Fibroblast of lung (primary cell): ENCODE measurements at regions not wholly inside any gene's neighbourhood (a gene's known extent, or its start where the extent isn't known, plus 50 kb on each side); places are given as distances from the start of the nearest gene placed in this dataset.

Experiments used
- DNase-seq, 2 donors: peaks; one replicate each; pipeline versions ENCODE4 v3.0.0 to v3.0.0-alpha.2; 2010; ENCODE audit warnings: low read depth in 2 of 2
- H2AFZ ChIP-seq: 2 replicates; pipeline ENCODE4 v1.5.1; 2012; ENCODE audit warnings: low read length, control low read depth, inconsistent platforms
- H3K27ac ChIP-seq: 2 replicates; pipeline ENCODE4 v1.5.1; 2011; ENCODE audit warnings: low read length, control low read depth; ENCODE audit not compliant: insufficient read depth
- H3K27me3 ChIP-seq: 2 replicates; pipeline ENCODE4 v1.5.1; 2011; ENCODE audit warnings: mild to moderate bottlenecking, low read length; ENCODE audit not compliant: control insufficient read depth, insufficient read depth
- H3K36me3 ChIP-seq: 2 replicates; pipeline ENCODE4 v1.5.1; 2011; ENCODE audit warnings: low read length; ENCODE audit not compliant: control insufficient read depth, insufficient read depth
- H3K4me1 ChIP-seq: 2 replicates; pipeline ENCODE4 v1.5.1; 2011; ENCODE audit warnings: low read length; ENCODE audit not compliant: control insufficient read depth, insufficient read depth; ENCODE audit errors: extremely low read depth
- H3K4me2 ChIP-seq: 2 replicates; pipeline ENCODE4 v1.5.1; 2011; ENCODE audit warnings: low read length, control low read depth; ENCODE audit not compliant: insufficient read depth; ENCODE audit errors: extremely low read depth
- H3K4me3 ChIP-seq, 4 experiments: fragments of 200-600 bp in 1 of 4; sonication (generic) in 1 of 4; replicated peaks in 1 of 4; 2 replicates each; pipeline ENCODE4 v1.5.1; 2011 to 2016; ENCODE audit warnings: low read length in 4 of 4, low read depth in 3 of 4, mild to moderate bottlenecking in 3 of 4, control low read depth in 2 of 4, inconsistent platforms in 1 of 4, mixed read lengths in 1 of 4; ENCODE audit not compliant: insufficient read depth in 1 of 4; ENCODE audit errors: control extremely low read depth in 1 of 4
- H3K79me2 ChIP-seq: 2 replicates; pipeline ENCODE4 v1.5.1; 2012; ENCODE audit warnings: mild to moderate bottlenecking, low read length, inconsistent platforms; ENCODE audit not compliant: control insufficient read depth, insufficient read depth
- H3K9ac ChIP-seq: 2 replicates; pipeline ENCODE4 v1.5.1; 2011; ENCODE audit warnings: mild to moderate bottlenecking, low read length, control low read depth; ENCODE audit not compliant: insufficient read depth
- H3K9me3 ChIP-seq: 2 replicates; pipeline ENCODE4 v1.5.1; 2012; ENCODE audit warnings: low read depth, low read length; ENCODE audit not compliant: control insufficient read depth, insufficient read depth
- H4K20me1 ChIP-seq: 2 replicates; pipeline ENCODE4 v1.5.1; 2011; ENCODE audit warnings: low read length; ENCODE audit not compliant: control insufficient read depth, insufficient read depth; ENCODE audit errors: extremely low read depth
- CTCF ChIP-seq, 2 donors: IDR thresholded peaks in 1 of 2; conservative IDR thresholded peaks in 1 of 2; 1 replicate in 1 of 2; 2 replicates in 1 of 2; pipeline ENCODE4 v1.5.1; 2011 to 2012; ENCODE audit warnings: low read length in 2 of 2, control low read depth in 1 of 2, inconsistent platforms in 1 of 2, low read depth in 1 of 2, mild to moderate bottlenecking in 1 of 2
- EZH2 ChIP-seq: IDR thresholded peaks from 2 replicates; pipeline ENCODE4 v1.5.1; 2012; ENCODE audit warnings: low read length, control low read depth, mild to moderate bottlenecking; ENCODE audit errors: missing control alignments

DNA sequence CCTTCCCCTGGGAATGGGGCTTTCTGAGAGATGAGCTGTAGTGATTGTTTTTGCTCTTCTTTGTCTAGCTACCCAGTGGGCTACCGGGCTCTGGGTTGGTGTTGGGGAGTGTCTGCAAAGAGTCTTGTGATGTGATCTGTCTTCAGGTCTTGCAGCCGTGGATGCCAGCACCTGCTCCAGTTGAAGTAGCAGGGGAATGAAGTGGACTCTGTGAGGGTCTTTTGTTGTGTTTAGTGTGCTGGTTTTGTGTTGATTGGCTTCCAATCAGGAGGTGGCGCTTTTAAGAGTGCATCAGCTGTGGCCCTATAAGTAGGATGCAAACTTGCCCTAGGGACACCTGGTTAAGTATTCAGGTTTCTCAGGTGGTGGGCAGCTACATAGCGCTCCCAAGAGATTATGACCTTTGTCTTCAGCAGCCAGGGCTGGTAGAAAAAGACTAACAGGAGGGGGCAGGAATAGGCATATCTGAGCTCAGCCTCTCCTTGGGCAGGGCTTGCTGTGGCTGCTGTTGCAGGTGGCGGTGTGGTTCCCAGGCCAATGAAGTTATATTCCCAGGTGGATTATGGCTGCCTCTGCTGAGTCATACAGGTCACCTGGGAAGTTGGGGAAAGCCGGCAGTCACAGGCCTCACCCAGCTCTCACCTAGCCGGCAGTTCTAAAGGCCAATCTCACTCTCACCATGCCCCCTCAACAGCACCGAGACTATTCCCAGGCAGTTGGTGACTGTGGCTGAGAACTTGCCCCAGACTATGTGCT is 315.7 kb upstream of the C11orf87 start:
- TF ChIP-seq CTCF (conservative IDR thresholded peaks at IDR 0.05 in 1 of 2, IDR thresholded peaks at IDR 0.05 in 1 of 2; ENCODE audit: low read depth in 1 of 2, low read length in 2 of 2) (no peak), EZH2 (no peak)
- H3K27ac ChIP-seq = no peak overlapping the region
- H3K9ac ChIP-seq = no peak overlapping the region
- H3K4me3 ChIP-seq = no peak overlapping the region
- H3K36me3 ChIP-seq = no peaks in the 10 kb centered on the region
- no peak for DNase-seq
- no peaks in the 10 kb centered on the region for H3K79me2 ChIP-seq
- H2AFZ ChIP-seq = no peak overlapping the region
- H3K4me1 ChIP-seq = no peaks in the 10 kb centered on the region
- no peaks in the 10 kb centered on the region for H3K9me3 ChIP-seq
- no peak overlapping the region for H3K4me2 ChIP-seq
- no peaks in the 10 kb centered on the region for H4K20me1 ChIP-seq
- no peaks in the 10 kb centered on the region for H3K27me3 ChIP-seq

GRCh38 chr11:109109150-109109549 is 312.8 kb upstream of the C11orf87 start:
- no peaks in the 10 kb centered on the region for H3K79me2 ChIP-seq
- H3K36me3 ChIP-seq = no peaks in the 10 kb centered on the region
- H2AFZ ChIP-seq = no peak overlapping the region
- H3K4me2 ChIP-seq = no peak overlapping the region
- H3K9ac ChIP-seq = no peak overlapping the region
- H3K4me3 ChIP-seq = no peak overlapping the region
- H3K9me3 ChIP-seq = no peaks in the 10 kb centered on the region
- no peaks in the 10 kb centered on the region for H3K4me1 ChIP-seq
- TF ChIP-seq EZH2 (no peak), CTCF (conservative IDR thresholded peaks at IDR 0.05 in 1 of 2, IDR thresholded peaks at IDR 0.05 in 1 of 2; ENCODE audit: low read depth in 1 of 2, low read length in 2 of 2) (no peak)
- H4K20me1 ChIP-seq = no peaks in the 10 kb centered on the region
- H3K27ac ChIP-seq = no peak overlapping the region
- DNase-seq = no peak
- no peaks in the 10 kb centered on the region for H3K27me3 ChIP-seq

DNA sequence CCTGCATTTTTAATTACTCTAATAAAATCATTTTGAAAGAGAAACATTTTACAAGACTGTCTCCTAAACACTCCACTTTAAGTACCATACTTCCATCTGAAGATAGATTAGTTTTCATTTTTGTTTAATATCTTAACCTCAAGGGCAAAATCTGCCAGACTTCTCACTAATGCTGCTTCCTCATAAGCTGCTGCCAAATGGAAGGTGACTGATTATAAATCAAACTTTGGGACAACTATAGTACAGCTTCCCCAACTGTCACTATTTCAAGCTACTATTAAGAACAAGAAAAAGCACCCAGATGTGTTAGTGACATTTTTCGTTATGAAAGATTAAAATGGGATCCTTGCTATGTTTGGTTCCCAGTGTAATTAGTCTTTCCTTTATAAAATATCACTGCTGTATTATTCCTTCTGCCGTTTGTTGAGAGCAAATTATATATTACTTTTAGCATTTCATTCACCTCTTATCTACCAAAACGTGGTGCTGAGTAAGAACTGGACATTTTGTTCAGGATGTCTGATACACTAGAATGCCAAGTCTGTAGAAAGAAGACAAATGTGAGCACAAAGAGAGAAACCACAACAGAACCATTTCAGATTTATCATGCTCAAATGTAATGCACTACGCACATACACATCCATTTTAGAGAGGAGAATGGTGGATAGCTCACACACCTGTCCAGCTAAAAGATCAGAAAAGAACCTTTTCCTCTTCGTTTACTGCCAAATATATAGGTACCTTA is 312.2 kb upstream of the C11orf87 start:
- Histone ChIP-seq H4K20me1 (no peaks in the 10 kb centered on the region), H3K27me3 (no peaks in the 10 kb centered on the region), H3K4me2 (no peak overlapping the region), H2AFZ (no peak overlapping the region), H3K36me3 (no peaks in the 10 kb centered on the region), H3K79me2 (no peaks in the 10 kb centered on the region), H3K9ac (no peak overlapping the region), H3K4me3 (no peak overlapping the region), H3K27ac (no peak overlapping the region), H3K9me3 (no peaks in the 10 kb centered on the region), H3K4me1 (no peaks in the 10 kb centered on the region)
- DNase-seq = peak in 1 of 2 donors; percentile 76
- TF ChIP-seq CTCF (conservative IDR thresholded peaks at IDR 0.05 in 1 of 2, IDR thresholded peaks at IDR 0.05 in 1 of 2; ENCODE audit: low read depth in 1 of 2, low read length in 2 of 2) = no peak
- TF ChIP-seq EZH2 = no peak
